SK-N-SH treated with all-trans-retinoic acid at 6 μM for 48 hours (cell line): ENCODE measurements at regions not wholly inside any gene's neighbourhood (a gene's known extent, or its start where the extent isn't known, plus 50 kb on each side); places are given as distances from the start of the nearest gene placed in this dataset.

Experiments
- ARNTL ChIP-seq: fragments of 450-650 bp; formaldehyde crosslinking; IDR thresholded peaks from 2 replicates; pipeline ENCODE4 v1.5.0; 2020; ENCODE audit warnings: low read depth, mild to moderate bottlenecking, moderate library complexity, borderline replicate concordance
- BACH2 ChIP-seq: fragments of 250-450 bp; sonication (Bioruptor Pico); IDR thresholded peaks from 2 replicates; pipeline ENCODE4 v1.9.0; 2021; ENCODE audit warnings: mild to moderate bottlenecking, borderline replicate concordance
- ESRRG ChIP-seq: fragments of 250-450 bp; sonication (Bioruptor Pico); IDR thresholded peaks from 2 replicates; pipeline ENCODE4 v1.6.1; 2021; ENCODE audit warnings: mild to moderate bottlenecking
- GLIS3 ChIP-seq: fragments of 250-450 bp; sonication (Bioruptor Pico); IDR thresholded peaks from 2 replicates; pipeline ENCODE4 v1.5.0; 2020; ENCODE audit warnings: mild to moderate bottlenecking, moderate library complexity
- ISL1 ChIP-seq: fragments of 250-450 bp; sonication (Bioruptor Pico); IDR thresholded peaks from 2 replicates; pipeline ENCODE4 v2.1.2; 2022; ENCODE audit warnings: mild to moderate bottlenecking, moderate library complexity
- PATZ1 ChIP-seq: fragments of 250-450 bp; sonication (Bioruptor Pico); IDR thresholded peaks from 2 replicates; pipeline ENCODE4 v1.8.0; 2020; ENCODE audit warnings: mild to moderate bottlenecking, moderate library complexity, borderline replicate concordance
- RARB ChIP-seq: fragments of 250-450 bp; sonication (Bioruptor Pico); IDR thresholded peaks from 2 replicates; pipeline ENCODE4 v1.8.0; 2021; ENCODE audit warnings: mild to moderate bottlenecking, moderate library complexity
- SNAI2 ChIP-seq: fragments of 250-450 bp; sonication (Bioruptor Pico); IDR thresholded peaks from 2 replicates; pipeline ENCODE4 v1.5.0; 2020; ENCODE audit warnings: mild to moderate bottlenecking, moderate library complexity
- ZC3H10 ChIP-seq: fragments of 250-450 bp; sonication (Bioruptor Pico); IDR thresholded peaks from 2 replicates; pipeline ENCODE4 v1.5.1; 2021; ENCODE audit warnings: mild to moderate bottlenecking, moderate library complexity
- ZFP30 ChIP-seq: fragments of 450-650 bp; formaldehyde crosslinking; IDR thresholded peaks from 2 replicates; pipeline ENCODE4 v1.5.0; 2022; ENCODE audit warnings: mild to moderate bottlenecking, moderate library complexity
- ZNF565 ChIP-seq: fragments of 450-650 bp; formaldehyde crosslinking; conservative IDR thresholded peaks from 2 replicates; pipeline ENCODE4 v1.5.0; 2020; ENCODE audit warnings: low read depth, mild to moderate bottlenecking, moderate library complexity
- ZNF70 ChIP-seq: fragments of 450-650 bp; formaldehyde crosslinking; IDR thresholded peaks from 2 replicates; pipeline ENCODE4 v1.5.0; 2020; ENCODE audit warnings: mild to moderate bottlenecking, moderate library complexity
- TF ChIP-seq, protein P1 (sequence below): fragments of 250-450 bp; sonication (Bioruptor Pico); IDR thresholded peaks from 2 replicates; pipeline ENCODE4 v1.8.0; 2021; ENCODE audit warnings: low read depth, mild to moderate bottlenecking, moderate library complexity, borderline replicate concordance

GRCh38 chr2:23073056-23073455 is 311.9 kb upstream of the KLHL29 start:
- TF ChIP-seq RARB (CRISPR knock-in tag) (no peak), ISL1 (CRISPR knock-in tag) (no peak), ZFP30 (CRISPR knock-in tag) (no peak), ZC3H10 (CRISPR knock-in tag) (no peak), ZNF565 (CRISPR knock-in tag) (no peak), BACH2 (CRISPR knock-in tag) (no peak), ZNF70 (no peak), PATZ1 (CRISPR knock-in tag) (no peak), GLIS3 (CRISPR knock-in tag) (no peak), ARNTL (CRISPR knock-in tag) (no peak), ESRRG (CRISPR knock-in tag) (no peak), SNAI2 (CRISPR knock-in tag) (no peak)
- TF ChIP-seq, protein P1, sequence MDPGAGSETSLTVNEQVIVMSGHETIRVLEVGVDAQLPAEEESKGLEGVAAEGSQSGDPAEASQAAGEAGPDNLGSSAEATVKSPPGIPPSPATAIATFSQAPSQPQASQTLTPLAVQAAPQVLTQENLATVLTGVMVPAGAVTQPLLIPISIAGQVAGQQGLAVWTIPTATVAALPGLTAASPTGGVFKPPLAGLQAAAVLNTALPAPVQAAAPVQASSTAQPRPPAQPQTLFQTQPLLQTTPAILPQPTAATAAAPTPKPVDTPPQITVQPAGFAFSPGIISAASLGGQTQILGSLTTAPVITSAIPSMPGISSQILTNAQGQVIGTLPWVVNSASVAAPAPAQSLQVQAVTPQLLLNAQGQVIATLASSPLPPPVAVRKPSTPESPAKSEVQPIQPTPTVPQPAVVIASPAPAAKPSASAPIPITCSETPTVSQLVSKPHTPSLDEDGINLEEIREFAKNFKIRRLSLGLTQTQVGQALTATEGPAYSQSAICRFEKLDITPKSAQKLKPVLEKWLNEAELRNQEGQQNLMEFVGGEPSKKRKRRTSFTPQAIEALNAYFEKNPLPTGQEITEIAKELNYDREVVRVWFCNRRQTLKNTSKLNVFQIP (CRISPR knock-in tag): no peak
